HG03135 (cell line): ENCODE measurements at regions not wholly inside any gene's neighbourhood (a gene's known extent, or its start where the extent isn't known, plus 50 kb on each side); places are given as distances from the start of the nearest gene placed in this dataset.
"Not testable (repeated sequence)": the region's sequence is repeated elsewhere in the genome, so short reads cannot be mapped to it uniquely, and the experiment has no call there.

Experiments used
- ATAC-seq: cut with Tn5 transposase; IDR thresholded peaks from one replicate; pipeline ENCODE4 v1.9.1; 2021; ENCODE audit warnings: mild to moderate bottlenecking, moderate library complexity; ENCODE audit not compliant: unreplicated experiment

DNA sequence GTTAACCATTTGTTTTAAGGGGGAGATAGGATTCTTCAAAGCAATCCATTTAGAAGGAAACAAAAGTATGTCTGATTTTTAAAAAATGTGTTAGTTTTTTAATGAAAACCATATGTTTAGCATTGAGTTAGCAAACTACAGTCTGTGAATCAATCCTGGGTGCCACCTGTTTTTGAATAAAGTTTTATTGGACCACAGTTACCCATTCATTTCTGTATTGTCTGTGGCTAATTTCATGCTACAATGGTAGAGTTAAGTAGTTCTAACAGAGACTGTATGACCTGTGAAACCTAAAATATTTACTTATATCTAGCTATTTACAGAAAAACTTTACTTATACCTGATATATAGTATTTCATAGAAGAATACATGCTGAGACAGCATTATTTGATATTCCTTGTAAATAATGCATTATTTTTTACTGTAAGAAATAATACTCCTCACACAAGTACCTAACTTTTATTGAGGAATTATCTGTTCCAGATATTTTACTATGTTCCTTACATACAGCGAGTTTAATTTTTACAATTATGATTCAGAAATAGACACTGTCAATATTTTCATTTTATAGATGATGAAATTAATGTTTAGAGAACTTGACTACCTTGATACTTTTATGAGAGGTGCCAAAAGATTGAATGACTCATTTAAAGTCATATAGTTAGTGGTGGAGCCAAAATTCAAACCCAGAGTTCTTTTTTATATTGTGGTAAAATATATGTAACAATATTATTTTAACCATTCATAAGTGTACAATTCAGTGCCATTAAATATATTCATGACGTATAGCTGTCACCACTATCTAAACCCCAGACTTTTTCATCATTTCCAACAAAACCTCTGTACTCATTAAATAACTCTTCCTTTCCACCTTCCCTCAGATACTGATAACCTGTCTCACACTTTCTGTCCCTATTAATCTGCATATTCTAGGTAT, 122.0 kb downstream of the GLUD2 start:
- ATAC-seq, result no peak

DNA sequence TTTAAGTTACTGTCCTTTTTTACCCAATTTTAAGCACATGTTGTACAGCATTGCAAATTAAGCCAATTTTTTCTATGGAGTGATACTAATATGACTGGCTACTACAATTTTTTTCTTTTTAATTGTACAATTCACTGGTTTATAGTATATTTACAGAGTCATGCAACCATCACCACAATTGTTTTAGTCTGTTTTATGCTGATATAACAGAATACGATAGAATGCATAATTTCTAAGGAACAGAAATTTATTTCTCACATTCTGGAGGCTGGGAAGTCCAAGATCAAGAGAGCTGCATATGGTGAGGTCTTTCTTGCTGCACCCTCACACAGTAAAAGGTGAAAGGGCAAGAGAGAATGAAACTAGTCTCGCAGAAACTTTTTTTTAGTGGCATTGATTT, 125.3 kb downstream of the GLUD2 start:
- no peak for ATAC-seq

DNA sequence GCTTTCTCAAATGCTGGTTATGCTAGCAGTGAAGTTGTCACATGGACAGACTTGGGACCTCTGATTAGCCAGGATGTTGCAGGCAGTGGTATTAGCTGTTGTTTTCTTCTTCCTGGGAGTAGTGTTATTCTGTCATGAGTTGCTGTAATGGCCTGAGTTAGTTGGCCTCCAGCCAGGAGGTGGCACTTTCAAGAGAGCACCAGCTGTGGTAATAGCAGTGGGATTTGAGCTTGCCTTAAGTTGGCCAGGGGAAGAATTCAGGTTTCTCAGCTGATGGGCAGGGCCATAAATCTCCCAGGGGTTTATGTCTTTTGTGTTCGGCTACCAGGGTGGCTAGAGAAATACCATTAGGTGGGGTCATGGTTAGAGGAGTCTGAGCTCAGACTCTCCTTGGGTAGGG, 132.6 kb downstream of the GLUD2 start:
- no peak for ATAC-seq

DNA sequence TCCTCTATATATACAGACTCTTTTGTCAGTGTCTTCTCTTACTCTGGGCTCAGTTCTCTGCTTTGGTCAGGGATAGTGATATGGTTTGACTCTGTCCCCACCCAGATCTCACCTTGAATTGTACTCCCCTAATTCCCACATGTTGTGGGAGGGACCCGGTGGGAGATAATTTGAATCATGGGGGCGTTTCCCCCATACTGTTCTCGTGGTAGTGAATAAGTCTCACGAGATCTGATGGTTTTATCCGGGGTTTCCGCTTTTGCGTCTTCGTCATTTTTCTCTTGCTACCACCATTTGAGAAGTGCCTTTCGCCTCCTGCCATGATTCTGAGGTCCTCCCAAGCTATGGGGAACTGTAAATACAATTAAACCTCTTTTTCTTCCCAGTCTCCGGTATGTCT, 144.4 kb downstream of the GLUD2 start:
- no peak for ATAC-seq

DNA sequence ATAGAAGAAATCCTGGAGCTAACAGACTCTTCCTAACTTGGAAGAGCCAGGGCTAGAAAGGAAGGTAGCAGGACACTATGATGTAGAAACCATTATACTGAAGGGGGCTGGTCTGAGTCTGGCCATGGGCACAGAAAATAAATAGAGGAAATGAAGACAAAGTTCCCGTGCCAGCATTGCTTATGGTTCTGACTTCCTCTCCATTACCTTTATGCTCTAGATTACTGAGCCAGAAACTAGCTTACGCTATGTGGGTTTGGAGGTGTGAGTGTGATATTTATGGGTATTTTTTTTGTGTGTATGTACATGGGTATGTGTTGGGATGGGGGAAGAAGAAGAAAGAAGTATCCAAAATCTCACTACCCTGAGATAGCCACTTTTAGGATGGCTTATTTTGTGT, 148.3 kb downstream of the GLUD2 start:
- no peak for ATAC-seq

DNA sequence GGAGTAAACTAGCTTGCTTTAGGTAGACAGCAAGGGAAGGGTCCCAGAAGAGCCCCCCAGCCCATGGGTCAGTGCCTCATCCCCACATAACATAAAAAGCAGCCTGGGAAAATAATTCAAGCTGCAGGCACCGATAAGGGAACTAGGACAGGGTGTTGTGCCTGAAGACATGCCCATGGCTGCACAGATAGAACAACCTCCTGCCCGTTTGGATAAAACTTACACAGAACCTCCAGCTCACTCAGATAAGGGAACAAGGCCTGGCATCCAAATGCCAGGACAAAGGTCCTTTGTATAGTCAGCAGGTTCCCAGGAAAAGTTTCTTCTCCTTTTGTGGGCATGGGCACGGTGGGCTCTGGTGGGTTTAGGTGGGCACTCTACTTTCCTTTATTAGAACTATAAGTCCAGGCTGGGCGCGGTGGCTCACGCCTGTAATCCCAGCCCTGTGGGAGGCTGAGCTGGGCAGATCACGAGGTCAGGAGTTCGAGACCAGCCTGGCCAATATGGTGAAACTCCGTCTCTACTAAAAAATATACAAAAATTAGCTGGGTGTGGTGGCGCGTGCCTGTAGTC, 149.5 kb downstream of the GLUD2 start:
- not testable (repeated sequence) for ATAC-seq

DNA sequence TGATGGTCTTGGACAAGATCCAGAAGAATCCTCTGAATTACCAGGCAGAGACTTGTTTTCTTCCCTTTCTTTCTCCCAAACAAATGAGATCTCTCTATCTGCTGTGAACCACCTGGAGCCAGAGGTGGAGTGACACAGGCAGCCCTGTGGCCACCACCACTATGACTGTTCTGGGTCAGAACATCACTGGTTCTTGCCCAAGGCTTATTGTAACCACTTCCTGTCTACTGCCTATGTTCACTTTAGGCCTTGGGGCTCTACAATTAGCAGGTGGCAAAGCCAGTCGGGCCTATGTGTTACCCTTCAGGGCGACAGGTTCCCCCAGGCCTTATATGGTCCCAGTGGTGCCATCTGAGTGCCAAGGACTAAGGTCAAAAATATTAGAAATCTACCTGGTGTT, 161.2 kb downstream of the GLUD2 start:
- ATAC-seq, result no peak

DNA sequence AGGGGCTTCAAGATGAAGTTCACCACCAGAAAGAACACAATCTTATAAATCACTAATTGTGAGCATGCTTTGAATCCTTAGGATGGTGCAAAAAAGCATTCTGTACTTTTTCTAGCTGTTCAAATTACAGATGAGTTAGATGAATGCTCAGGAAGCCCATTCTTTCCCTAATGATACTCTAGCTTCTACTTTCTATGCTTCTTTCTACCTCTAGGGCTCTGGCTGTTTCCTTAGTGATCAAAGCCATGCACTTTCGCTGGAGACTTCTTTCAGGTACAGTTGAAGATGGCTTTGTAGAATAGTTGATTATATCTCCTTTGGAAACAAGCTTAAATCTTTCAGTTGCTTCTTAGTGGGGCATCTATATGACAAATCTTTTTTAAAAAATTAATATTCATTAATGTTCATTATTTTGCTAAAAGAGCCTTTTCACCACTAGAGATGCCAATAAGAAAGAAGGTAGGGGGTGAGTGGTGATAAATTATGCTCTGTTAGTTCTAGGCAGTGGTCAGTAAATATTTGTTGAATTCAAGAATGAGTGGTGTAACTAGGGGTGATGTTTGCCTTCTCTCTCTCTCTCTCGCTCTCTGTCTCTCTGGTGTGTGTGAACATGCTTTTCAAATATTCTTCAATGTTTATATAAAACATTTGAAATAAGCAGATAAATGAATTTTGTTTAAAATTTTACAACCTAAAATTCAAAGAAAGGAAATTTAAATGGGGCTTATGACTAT, 169.4 kb downstream of the GLUD2 start:
- ATAC-seq, result no peak

DNA sequence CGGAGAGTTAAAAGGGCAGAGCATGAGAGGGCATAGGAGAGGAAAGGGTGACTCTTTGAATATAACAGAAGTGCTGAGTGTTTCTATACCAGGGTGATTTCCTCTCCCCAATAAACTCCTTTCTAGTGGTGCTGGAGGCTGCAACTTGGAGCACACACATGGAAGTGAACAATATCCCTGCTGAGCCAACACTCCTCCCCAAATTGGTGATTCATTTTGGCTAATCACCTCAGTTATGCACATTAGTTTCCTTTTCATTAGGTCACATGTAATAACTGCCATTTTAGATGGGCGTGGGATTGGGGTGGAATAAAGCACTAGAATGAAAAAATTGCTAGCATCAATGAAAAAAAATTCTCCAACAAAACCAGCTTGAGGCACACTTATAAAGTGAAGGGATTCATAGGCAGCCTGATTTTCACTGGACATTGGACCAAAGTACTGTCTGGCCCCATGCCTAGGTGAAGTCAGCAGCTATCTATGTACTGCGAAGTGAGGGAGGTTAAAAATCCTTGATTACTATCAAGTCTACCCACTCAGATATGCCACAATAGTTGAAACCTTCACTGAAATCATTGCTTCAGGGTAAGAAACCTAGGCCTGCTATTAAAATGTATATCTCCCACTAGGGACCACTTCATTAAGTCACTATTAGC, 174.0 kb downstream of the GLUD2 start:
- ATAC-seq, result no peak

DNA sequence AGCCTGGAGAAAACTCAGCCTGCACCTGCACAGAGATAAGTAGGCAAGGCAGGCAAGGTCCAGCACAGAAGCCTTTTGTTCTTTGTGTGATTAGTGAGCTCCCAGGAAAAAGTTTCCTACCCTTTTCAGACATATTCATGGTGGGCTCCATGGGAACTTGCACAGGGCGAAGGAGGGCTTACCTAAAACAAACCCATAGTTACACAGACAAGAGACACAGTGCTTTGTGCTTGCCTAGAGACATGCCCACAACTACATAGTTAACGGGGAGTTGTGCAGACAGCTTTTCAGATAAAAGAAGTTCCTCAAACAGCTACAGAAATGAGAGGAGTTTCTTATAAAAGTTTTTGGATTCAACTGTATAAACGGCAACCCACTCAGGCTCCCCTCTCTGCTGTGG, 180.5 kb downstream of the GLUD2 start:
- ATAC-seq, result no peak

DNA sequence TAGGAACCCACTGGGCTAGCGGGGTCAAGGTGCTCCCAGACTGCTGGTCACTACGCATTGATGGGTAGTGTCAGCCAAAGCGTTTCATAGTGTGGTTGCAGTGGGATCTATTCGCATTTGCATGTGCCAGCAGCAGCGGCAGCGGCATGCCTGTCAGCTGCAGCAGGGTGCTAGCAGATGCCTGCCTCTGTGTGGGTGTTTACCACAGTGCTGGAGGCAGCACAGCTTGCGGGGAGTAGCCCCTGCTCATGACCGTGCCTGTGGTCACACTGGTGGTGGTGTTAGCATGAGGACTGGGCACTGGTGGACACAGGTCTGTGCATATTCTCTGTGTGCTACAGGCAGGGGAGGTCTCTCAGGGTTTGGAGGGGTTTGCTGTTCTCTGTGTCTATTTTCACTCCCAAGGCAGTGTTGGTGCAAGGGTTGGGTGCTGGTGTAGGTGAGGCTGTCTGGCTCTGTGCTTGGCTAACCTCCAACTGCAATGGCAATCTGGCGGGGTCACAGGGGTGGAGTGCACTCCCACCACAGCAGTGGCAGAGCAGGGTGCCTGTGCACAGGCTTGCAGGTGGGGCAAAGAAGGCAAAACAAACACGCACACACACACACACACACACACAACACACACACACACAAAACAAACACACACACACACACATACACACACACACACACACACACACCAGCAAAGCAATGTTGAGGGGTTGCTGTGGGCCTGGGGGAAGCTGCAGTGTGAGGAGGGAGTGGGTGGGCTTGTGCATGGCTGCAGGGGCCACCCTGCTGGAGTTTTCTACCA, 184.4 kb downstream of the GLUD2 start:
- ATAC-seq, result no peak

DNA sequence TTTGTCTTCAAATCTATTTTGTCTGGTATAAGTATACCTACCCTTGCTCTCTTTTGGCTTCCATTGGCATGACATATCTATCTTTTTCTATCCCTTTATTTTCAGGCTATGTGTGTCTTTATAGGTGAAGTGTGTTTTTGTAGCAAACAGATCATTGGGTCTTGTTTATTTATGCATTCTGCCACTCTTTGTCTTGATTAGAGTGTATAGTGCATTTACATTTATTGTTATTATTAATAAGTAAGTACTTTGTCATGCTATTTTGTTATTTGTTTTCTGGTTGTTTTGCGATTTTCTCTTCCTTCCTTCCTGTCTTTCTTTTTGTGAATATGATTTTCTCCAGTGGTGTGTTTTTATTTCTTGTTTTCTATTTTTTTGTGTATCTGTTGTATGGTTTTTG, 188.6 kb downstream of the GLUD2 start:
- no peak for ATAC-seq

DNA sequence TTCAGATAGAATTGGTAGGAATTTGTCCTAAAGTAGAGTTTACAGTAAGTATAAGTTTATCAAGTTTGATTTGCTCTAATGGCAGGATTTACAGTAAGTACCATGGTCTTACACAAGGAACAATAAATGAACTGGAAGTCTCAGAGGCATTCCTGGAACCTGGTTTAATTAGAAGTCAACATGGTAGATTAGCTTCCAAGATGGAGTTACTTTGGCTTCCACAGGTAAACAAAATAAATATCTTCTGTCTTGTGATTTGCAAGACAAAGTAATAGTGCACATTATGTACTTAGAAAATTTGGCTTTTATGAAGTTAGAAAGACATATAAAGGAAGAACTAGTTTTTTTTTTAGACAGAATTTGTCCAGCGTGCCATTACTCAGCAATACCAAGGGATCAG, 190.7 kb downstream of the GLUD2 start:
- no peak for ATAC-seq

DNA sequence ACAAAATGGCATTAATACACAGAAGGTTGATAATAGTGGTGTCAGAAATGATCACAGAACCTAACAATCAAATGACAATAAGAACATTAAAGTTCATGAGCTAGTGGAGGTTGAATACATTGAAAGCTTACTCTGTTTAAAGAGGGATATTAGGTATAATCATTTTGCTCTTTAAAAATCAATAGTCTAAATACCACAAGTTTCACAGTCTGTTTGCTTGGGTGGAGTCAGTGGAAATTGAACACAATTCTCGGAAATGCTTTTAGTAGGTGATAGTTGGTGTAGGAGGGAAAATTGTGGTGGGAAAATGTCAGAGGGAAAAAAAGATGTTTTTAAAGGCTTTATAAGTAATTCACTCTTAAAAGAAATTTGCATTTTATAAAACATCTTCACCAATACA, 197.1 kb downstream of the GLUD2 start:
- no peak for ATAC-seq

DNA sequence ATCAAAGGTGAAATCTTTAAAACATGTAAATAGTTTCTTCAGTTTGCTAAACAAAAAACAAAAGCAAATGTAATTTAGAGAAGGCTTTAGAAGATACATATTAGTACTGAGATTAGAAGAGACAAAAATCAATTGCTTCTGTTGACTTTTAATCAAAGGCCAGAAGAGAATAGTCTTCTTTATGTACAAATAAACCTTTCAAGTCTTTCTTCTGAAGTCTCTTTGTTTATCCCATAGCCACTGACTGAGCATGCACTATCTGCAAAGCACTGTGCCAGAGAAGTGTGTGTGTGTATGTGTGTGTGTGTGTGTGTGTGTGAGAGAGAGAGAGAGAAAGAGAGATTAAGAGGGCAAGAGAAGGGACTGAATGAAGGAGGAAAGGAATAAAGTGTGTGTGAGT, 198.4 kb downstream of the GLUD2 start:
- ATAC-seq, result no peak

DNA sequence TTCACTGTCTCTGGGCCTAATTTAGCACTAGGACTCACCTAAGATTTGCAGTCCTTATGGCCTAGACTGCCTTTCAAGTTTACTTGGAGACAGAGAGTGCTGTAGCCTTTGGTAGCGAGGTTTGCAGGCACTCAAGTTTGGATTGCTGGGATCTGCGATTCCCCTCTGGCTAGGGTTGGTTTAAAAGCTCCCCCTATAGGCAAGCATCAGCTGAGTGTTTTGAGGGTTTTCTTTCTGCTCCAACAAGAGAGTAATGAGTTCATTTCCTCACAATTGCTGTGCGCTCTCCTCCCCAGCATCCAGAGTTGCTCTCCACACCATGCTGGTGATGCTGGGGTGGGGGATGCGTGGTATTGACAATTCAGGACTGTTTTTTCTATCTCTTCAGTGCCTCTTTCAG, 206.9 kb downstream of the GLUD2 start:
- ATAC-seq, result no peak

DNA sequence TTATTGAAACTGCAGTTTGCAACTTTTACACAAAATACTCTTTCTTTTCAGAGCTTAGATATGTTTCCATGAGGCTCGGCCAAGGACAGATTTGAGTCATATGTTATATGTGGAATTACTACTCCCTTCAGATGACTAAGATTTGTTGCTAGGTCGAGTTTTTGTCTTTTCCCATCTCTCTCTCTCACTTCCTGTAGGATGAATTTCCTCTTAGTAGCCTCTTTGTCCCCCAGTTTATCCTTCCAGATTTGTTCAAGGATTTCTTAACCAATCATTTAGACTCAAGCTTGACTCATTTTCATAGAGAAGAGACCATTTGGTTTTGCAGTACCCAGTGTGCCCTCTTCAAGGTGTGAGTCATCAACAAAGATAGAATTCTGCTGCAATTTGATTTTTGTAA, 209.2 kb downstream of the GLUD2 start:
- no peak for ATAC-seq

DNA sequence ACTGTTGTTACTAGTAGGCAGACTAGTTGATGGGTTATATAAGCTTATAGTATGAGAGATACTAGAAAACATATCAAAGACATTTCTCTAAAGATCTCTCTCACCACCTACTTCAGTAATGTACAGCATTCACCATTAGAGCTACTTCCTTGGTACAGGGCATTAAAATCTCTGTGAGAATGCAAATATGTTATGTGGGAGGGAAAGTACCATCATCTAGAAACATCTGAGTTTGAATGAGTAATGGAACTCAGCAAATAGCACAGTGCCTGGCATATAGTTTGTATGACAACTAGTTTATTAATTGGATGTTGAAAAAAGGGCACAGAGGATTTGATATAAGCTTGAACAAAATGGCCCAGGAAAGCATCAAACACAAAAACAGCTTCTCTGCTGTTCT, 211.1 kb downstream of the GLUD2 start:
- no peak for ATAC-seq

DNA sequence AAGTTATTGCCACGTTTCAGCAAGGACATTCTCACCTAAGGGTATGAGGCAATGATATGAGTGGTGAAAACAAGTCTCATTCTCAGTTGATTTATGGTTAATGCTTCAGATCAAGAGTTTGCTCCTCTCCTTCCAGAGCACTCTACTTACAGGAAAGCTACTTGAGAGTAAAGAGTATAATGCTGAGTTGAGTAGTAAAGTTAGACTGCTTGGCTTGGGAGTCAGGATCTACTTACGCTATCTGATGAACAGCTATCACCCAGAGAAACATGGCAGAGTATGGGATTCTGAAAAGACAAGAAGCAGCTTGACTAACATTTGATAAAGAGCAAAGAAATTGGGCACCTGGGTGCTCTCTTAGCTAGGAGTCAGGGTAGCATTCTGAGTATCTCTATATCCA, 211.8 kb downstream of the GLUD2 start:
- ATAC-seq, result no peak

DNA sequence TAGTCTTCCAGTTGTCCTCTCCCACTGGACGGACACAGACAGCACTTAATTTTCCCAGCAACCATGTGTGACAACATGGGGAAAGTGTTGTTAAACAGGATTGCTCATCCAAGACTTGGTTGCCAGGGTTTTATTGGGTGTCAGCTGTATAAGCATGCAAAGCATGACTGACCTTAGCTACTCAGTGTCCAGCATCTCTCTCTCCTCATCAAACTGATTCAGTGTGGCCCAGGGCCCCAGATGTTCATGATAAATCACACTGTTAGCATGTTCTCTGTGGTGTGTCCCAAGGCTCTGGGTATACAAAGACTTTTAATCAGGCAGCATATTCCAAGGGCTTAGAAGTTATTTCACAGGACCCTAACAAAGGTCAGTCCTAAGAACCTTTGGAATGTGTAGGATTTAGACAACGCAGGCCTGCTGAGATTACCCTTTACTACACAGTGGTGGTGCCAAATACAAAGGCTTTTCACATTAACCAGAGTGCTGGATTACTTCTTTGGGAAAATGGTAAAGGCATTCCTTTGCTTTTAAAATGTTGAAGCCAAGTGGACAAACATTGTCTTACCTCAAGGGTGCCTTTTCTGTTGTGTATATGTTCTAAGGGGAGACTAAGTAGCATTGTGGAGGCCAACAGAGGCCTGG, 213.3 kb downstream of the GLUD2 start:
- no peak for ATAC-seq
